Spinal cord (tissue), 9 donors: ENCODE measurements at regions not wholly inside any gene's neighbourhood (a gene's known extent, or its start where the extent isn't known, plus 50 kb on each side); places are given as distances from the start of the nearest gene placed in this dataset.
"Not testable (repeated sequence)": the region's sequence is repeated elsewhere in the genome, so short reads cannot be mapped to it uniquely, and the experiment has no call there.

Experiments
- DNase-seq, 6 donors: peaks; one replicate each; pipeline versions ENCODE4 v3.0.0 to v3.0.0-alpha.2; 2013 to 2015; ENCODE audit warnings: low spot score in 6 of 6, low read depth in 4 of 6
- H3K27ac ChIP-seq: one replicate; pipeline ENCODE4 v1.5.1; 2013; ENCODE audit warnings: low read depth, low read length, control low read depth
- H3K27me3 ChIP-seq: one replicate; pipeline ENCODE4 v1.6.1; 2013; ENCODE audit warnings: low read length; ENCODE audit not compliant: control insufficient read depth, insufficient read depth
- H3K36me3 ChIP-seq: one replicate; pipeline ENCODE4 v1.6.1; 2013; ENCODE audit warnings: low read length; ENCODE audit not compliant: control insufficient read depth, insufficient read depth
- H3K4me1 ChIP-seq: one replicate; pipeline ENCODE4 v1.6.1; 2013; ENCODE audit warnings: low read length; ENCODE audit not compliant: control insufficient read depth, insufficient read depth
- H3K4me3 ChIP-seq: one replicate; pipeline ENCODE4 v1.5.1; 2013; ENCODE audit warnings: low read depth, low read length, control low read depth
- H3K9me3 ChIP-seq: one replicate; pipeline ENCODE4 v1.6.1; 2013; ENCODE audit warnings: low read length; ENCODE audit not compliant: control insufficient read depth, insufficient read depth
- WGBS: methylation state at CpG from one replicate; pipeline ENCODE4 v1.1.5; 2013; ENCODE audit warnings: missing lambda C conversion rate; ENCODE audit not compliant: insufficient coverage; 5-methylcytosine and 5-hydroxymethylcytosine counted together
- donor health status: healthy.

GRCh38 chr2:131607056-131607455 lies 79.4 kb downstream of the CCDC74A start:
- DNase-seq, H3K4me1 ChIP-seq, H3K27ac ChIP-seq, H3K9me3 ChIP-seq, H3K27me3 ChIP-seq, H3K36me3 ChIP-seq, H3K4me3 ChIP-seq: not testable (repeated sequence)
- WGBS: 95% methylated on average over 4 of the region's 5 CpGs

GRCh38 chr2:131614539-131614938 lies 86.9 kb downstream of the CCDC74A start:
- no CpG with 5 or more reads among the region's 3 CpGs for WGBS
- H3K4me1 ChIP-seq, H3K27ac ChIP-seq: not testable (repeated sequence)

GRCh38 chr2:131618320-131618719 lies 90.6 kb downstream of the CCDC74A start:
- H3K36me3 ChIP-seq, H3K9me3 ChIP-seq, H3K4me3 ChIP-seq, H3K27ac ChIP-seq, DNase-seq, H3K4me1 ChIP-seq, H3K27me3 ChIP-seq: not testable (repeated sequence)
- 100% methylated on average over 1 of the region's 3 CpGs for WGBS

More at GRCh38 chr2:131614539-131614938, 86.9 kb downstream of the CCDC74A start:
- DNase-seq, H3K27me3 ChIP-seq, H3K4me3 ChIP-seq, H3K36me3 ChIP-seq, H3K9me3 ChIP-seq: not testable (repeated sequence)

- not testable (repeated sequence) for H3K27ac ChIP-seq, DNase-seq
- WGBS: no CpG with 5 or more reads among the region's 2 CpGs
Observed at GRCh38 chr2:131622874-131623273, 95.2 kb downstream of the CCDC74A start.

DNA sequence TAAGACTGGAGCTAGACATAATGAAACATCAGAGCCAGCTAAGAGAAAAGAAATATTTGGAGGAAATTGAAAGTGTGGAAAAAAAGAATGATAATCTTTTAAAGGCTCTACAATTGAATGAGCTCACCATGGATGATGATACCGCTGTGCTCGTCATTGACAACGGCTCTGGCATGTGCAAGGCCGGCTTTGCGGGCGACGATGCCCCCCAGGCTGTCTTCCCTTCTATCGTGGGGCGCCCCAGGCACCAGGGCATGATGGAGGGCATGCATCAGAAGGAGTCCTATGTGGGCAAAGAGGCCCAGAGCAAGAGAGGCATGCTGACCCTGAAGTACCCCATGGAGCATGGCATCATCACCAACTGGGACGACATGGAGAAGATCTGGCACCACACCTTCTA lies 98.3 kb downstream of the CCDC74A start:
- not testable (repeated sequence) for H3K9me3 ChIP-seq, DNase-seq, H3K27me3 ChIP-seq, H3K4me3 ChIP-seq, H3K27ac ChIP-seq, H3K36me3 ChIP-seq, H3K4me1 ChIP-seq
- 98% methylated on average over 9 of the region's 10 CpGs for WGBS

More at GRCh38 chr2:131622874-131623273, 95.2 kb downstream of the CCDC74A start:
- H3K9me3 ChIP-seq, H3K27me3 ChIP-seq, H3K4me1 ChIP-seq, H3K4me3 ChIP-seq, H3K36me3 ChIP-seq: not testable (repeated sequence)

GRCh38 chr2:131626565-131626964 lies 98.9 kb downstream of the CCDC74A start:
- H3K4me3 ChIP-seq, H3K9me3 ChIP-seq, H3K27ac ChIP-seq, H3K27me3 ChIP-seq, DNase-seq, H3K36me3 ChIP-seq, H3K4me1 ChIP-seq: not testable (repeated sequence)
- WGBS: 92% methylated on average over 19 of the region's 19 CpGs

DNA sequence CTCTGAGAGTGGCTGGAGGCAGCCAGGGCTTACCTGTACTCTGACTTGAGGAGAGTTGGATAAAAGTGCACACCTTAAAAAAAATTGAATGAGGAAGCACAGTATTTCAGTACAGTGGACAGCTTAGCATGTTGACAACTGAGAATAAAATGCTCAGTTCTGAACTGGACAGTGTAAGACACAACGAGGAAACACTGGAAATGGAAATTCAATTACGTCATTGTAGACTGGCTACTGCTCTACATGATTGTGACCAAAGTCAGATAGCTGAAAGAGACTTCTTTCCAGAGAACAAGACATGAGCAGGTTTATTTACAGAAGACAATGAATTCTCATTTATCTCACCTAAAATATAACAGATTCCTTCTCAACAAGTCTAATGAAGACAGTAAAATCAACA lies 100.1 kb downstream of the CCDC74A start:
- WGBS: no CpG with 5 or more reads among the region's 2 CpGs
- H3K4me1 ChIP-seq, DNase-seq, H3K4me3 ChIP-seq, H3K27ac ChIP-seq, H3K27me3 ChIP-seq, H3K36me3 ChIP-seq, H3K9me3 ChIP-seq: not testable (repeated sequence)

DNA sequence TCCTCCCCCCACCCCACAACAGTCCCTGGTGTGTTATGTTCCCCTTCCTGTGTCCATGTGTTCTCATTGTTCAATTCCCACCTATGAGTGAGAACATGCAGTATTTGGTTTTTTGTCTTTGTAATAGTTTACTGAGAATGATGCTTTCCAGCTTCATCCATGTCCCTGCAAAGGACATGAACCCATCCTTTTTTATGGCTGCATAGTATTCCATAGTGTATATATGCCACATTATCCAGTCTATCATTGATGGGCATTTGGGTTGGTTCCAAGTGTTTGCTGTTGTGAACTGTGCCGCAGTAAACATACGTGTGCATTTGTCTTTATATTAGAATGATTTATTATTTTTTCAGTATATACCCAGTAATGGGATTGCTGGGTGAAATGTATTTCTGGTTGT lies 104.0 kb downstream of the CCDC74A start:
- H3K4me1 ChIP-seq, H3K36me3 ChIP-seq, H3K27me3 ChIP-seq, H3K4me3 ChIP-seq, H3K9me3 ChIP-seq, H3K27ac ChIP-seq, DNase-seq: not testable (repeated sequence)
- WGBS: no CpG with 5 or more reads among the region's 2 CpGs

GRCh38 chr2:131633405-131633804 lies 105.7 kb downstream of the CCDC74A start:
- H3K36me3 ChIP-seq, DNase-seq, H3K27me3 ChIP-seq, H3K27ac ChIP-seq, H3K4me1 ChIP-seq, H3K9me3 ChIP-seq, H3K4me3 ChIP-seq: not testable (repeated sequence)
- WGBS: 97% methylated on average over 4 of the region's 8 CpGs

GRCh38 chr2:131633827-131634695 lies 106.4 kb downstream of the CCDC74A start:
- WGBS: 91% methylated on average over 8 of the region's 10 CpGs
- not testable (repeated sequence) for H3K27me3 ChIP-seq

More at GRCh38 chr2:131633827-131634695, 106.4 kb downstream of the CCDC74A start:
- not testable (repeated sequence) for H3K27ac ChIP-seq, DNase-seq, H3K36me3 ChIP-seq, H3K9me3 ChIP-seq, H3K4me3 ChIP-seq, H3K4me1 ChIP-seq
